Osteoblast (primary cell): ENCODE measurements at regions not wholly inside any gene's neighbourhood (a gene's known extent, or its start where the extent isn't known, plus 50 kb on each side); places are given as distances from the start of the nearest gene placed in this dataset.

Source experiments
- DNase-seq: peaks from one replicate; pipeline ENCODE4 v3.0.0; 2011; ENCODE audit warnings: low spot score, mixed read lengths; ENCODE audit not compliant: insufficient read length; ENCODE audit errors: missing footprints
- H2AFZ ChIP-seq: 2 replicates; pipeline ENCODE4 v1.6.0; 2011; ENCODE audit warnings: mild to moderate bottlenecking, low read length
- H3K27ac ChIP-seq: 2 replicates; pipeline ENCODE4 v1.5.1; 2011; ENCODE audit warnings: mild to moderate bottlenecking, low read depth, low read length, moderate library complexity
- H3K27me3 ChIP-seq: 2 replicates; pipeline ENCODE4 v1.6.0; 2012; ENCODE audit warnings: mild to moderate bottlenecking, control low read depth, inconsistent platforms, low read length, moderate library complexity; ENCODE audit not compliant: insufficient read depth
- H3K36me3 ChIP-seq: 2 replicates; pipeline ENCODE4 v1.5.1; 2011; ENCODE audit warnings: mild to moderate bottlenecking, low read length, control low read depth, moderate library complexity; ENCODE audit not compliant: insufficient read depth
- H3K4me1 ChIP-seq: 2 replicates; pipeline ENCODE4 v1.5.1; 2011; ENCODE audit warnings: mild to moderate bottlenecking, low read length, control low read depth, moderate library complexity; ENCODE audit not compliant: insufficient read depth
- H3K4me2 ChIP-seq: 2 replicates; pipeline ENCODE4 v1.6.0; 2011; ENCODE audit warnings: mild to moderate bottlenecking, low read length; ENCODE audit not compliant: insufficient read depth
- H3K4me3 ChIP-seq: fragments of 200-600 bp; sonication (generic); 3 replicates; pipeline ENCODE4 v1.5.1; 2012; ENCODE audit warnings: mild to moderate bottlenecking, low read length, inconsistent platforms; ENCODE audit not compliant: insufficient read depth
- H3K79me2 ChIP-seq: 2 replicates; pipeline ENCODE4 v1.6.0; 2012; ENCODE audit warnings: mild to moderate bottlenecking, low read length, control low read depth, inconsistent platforms; ENCODE audit not compliant: insufficient read depth
- H3K9me3 ChIP-seq: 2 replicates; pipeline ENCODE4 v1.5.1; 2011; ENCODE audit warnings: low read depth, low read length, control low read depth
- H4K20me1 ChIP-seq: 2 replicates; pipeline ENCODE4 v1.6.0; 2012; ENCODE audit warnings: mild to moderate bottlenecking, low read length, control low read depth; ENCODE audit not compliant: insufficient read depth
- CTCF ChIP-seq: IDR thresholded peaks from 2 replicates; pipeline ENCODE4 v1.5.1; 2011; ENCODE audit warnings: mild to moderate bottlenecking, low read depth, low read length, moderate library complexity; ENCODE audit errors: extremely low read depth

- no peak overlapping the region for H2AFZ ChIP-seq
- H3K4me2 ChIP-seq: no peak overlapping the region
- H4K20me1 ChIP-seq: no peaks in the 10 kb centered on the region
- H3K27me3 ChIP-seq: no peaks in the 10 kb centered on the region
- H3K36me3 ChIP-seq: no peaks in the 10 kb centered on the region
- H3K9me3 ChIP-seq: no peaks in the 10 kb centered on the region
- no peaks in the 10 kb centered on the region for H3K79me2 ChIP-seq
- no peak overlapping the region for H3K4me3 ChIP-seq
- TF ChIP-seq CTCF: no peak
- no peak for DNase-seq
- H3K27ac ChIP-seq: no peak overlapping the region
- no peaks in the 10 kb centered on the region for H3K4me1 ChIP-seq
Observed at GRCh38 chr2:182634386-182634785, 81.7 kb upstream of the DNAJC10 start.

- no peak for DNase-seq
- TF ChIP-seq CTCF: no peak
- H3K27ac ChIP-seq: no peak overlapping the region
- H3K36me3 ChIP-seq: no peaks in the 10 kb centered on the region
- no peak overlapping the region for H3K4me2 ChIP-seq
- H4K20me1 ChIP-seq: no peaks in the 10 kb centered on the region
- H3K4me3 ChIP-seq: no peak overlapping the region
- no peaks in the 10 kb centered on the region for H3K9me3 ChIP-seq
- no peaks in the 10 kb centered on the region for H3K27me3 ChIP-seq
- no peaks in the 10 kb centered on the region for H3K79me2 ChIP-seq
- H3K4me1 ChIP-seq: no peaks in the 10 kb centered on the region
- H2AFZ ChIP-seq: no peak overlapping the region
Observed at GRCh38 chr2:182636699-182637098, 79.4 kb upstream of the DNAJC10 start.

- Histone ChIP-seq H3K9me3 (no peaks in the 10 kb centered on the region), H3K27me3 (no peaks in the 10 kb centered on the region), H4K20me1 (no peaks in the 10 kb centered on the region), H3K79me2 (no peaks in the 10 kb centered on the region), H3K27ac (no peak overlapping the region), H3K36me3 (no peaks in the 10 kb centered on the region), H2AFZ (no peak overlapping the region), H3K4me3 (no peak overlapping the region), H3K4me2 (no peak overlapping the region), H3K4me1 (no peaks in the 10 kb centered on the region)
- DNase-seq: no peak
- no peak for TF ChIP-seq CTCF
Observed at GRCh38 chr2:182638667-182639066, 77.4 kb upstream of the DNAJC10 start.

GRCh38 chr2:182639971-182640370 is 76.1 kb upstream of the DNAJC10 start:
- no peak for TF ChIP-seq CTCF
- Histone ChIP-seq H3K27me3 (no peaks in the 10 kb centered on the region), H3K4me1 (no peaks in the 10 kb centered on the region), H4K20me1 (no peaks in the 10 kb centered on the region), H3K9me3 (no peaks in the 10 kb centered on the region), H3K36me3 (no peaks in the 10 kb centered on the region), H3K79me2 (no peaks in the 10 kb centered on the region), H3K27ac (no peak overlapping the region), H2AFZ (no peak overlapping the region), H3K4me3 (no peak overlapping the region), H3K4me2 (no peak overlapping the region)
- no peak for DNase-seq
